H1 (cell line): ENCODE measurements at regions not wholly inside any gene's neighbourhood (a gene's known extent, or its start where the extent isn't known, plus 50 kb on each side); places are given as distances from the start of the nearest gene placed in this dataset.

ENCODE experiments used
- CTCF ChIA-PET: fragments of 300-600 bp; sonication (Branson Sonifier 250); formaldehyde crosslinking; loops from one replicate; lab custom pipeline; 2021; ENCODE audit not compliant: partially characterized antibody; lab: Charles Lee
- POLR2A ChIA-PET: fragments of 300-600 bp; sonication (Branson Sonifier 250); formaldehyde crosslinking; loops from one replicate; lab custom pipeline; 2021; ENCODE audit warnings: inconsistent platforms; ENCODE audit not compliant: partially characterized antibody; lab: Charles Lee
- DNase-seq, 2 experiments: peaks; one replicate each; pipeline versions ENCODE4 v3.0.0 to v3.0.0-alpha.2; 2010 to 2022; ENCODE audit warnings: low spot score in 2 of 2, low read depth in 1 of 2, mixed read lengths in 1 of 2
- FAIRE-seq: peaks from 2 replicates; lab custom pipeline; 2011; peaks lifted over from hg19 to GRCh38; lab: Jason Lieb, UNC
- H2AFZ ChIP-seq: 2 replicates; pipeline ENCODE4 v1.8.1; 2012; ENCODE audit warnings: low read length, inconsistent platforms
- H2AK5ac ChIP-seq: 2 replicates; pipeline ENCODE4 v1.6.1; 2013; ENCODE audit warnings: low read depth, low read length
- H2BK120ac ChIP-seq: replicated peaks from 2 replicates; pipeline ENCODE3; 2013; ENCODE audit warnings: low read depth, low read length, inconsistent platforms
- H2BK12ac ChIP-seq: 2 replicates; pipeline ENCODE4 v1.6.1; 2013; ENCODE audit warnings: low read depth, low read length
- H2BK15ac ChIP-seq: 2 replicates; pipeline ENCODE4 v1.6.1; 2013; ENCODE audit warnings: low read length
- H2BK20ac ChIP-seq: 2 replicates; pipeline ENCODE4 v1.6.1; 2013; ENCODE audit warnings: low read length
- H2BK5ac ChIP-seq: 2 replicates; pipeline ENCODE4 v1.6.1; 2013; ENCODE audit warnings: low read depth, low read length
- H3K14ac ChIP-seq: 2 replicates; pipeline ENCODE4 v1.6.1; 2013; ENCODE audit warnings: inconsistent platforms; ENCODE audit not compliant: insufficient read length
- H3K18ac ChIP-seq: 2 replicates; pipeline ENCODE4 v1.6.1; 2013; ENCODE audit warnings: low read length; ENCODE audit errors: extremely low read depth
- H3K23ac ChIP-seq: 2 replicates; pipeline ENCODE4 v1.6.1; 2013; ENCODE audit warnings: inconsistent platforms; ENCODE audit not compliant: insufficient read length
- H3K23me2 ChIP-seq: 2 replicates; pipeline ENCODE4 v1.6.1; 2013; ENCODE audit warnings: low read depth, low read length
- H3K27ac ChIP-seq: 2 replicates; pipeline ENCODE4 v1.6.1; 2011; ENCODE audit warnings: low read depth, low read length, inconsistent platforms
- H3K27me3 ChIP-seq, 4 experiments: replicated peaks in 1 of 4; 1 replicate in 1 of 4; 2 replicates in 3 of 4; pipeline versions ENCODE4 v1.6.1 to v1.8.1; 2011 to 2013; ENCODE audit warnings: low read length in 3 of 4, mild to moderate bottlenecking in 3 of 4, inconsistent platforms in 2 of 4, mixed read lengths in 2 of 4, moderate library complexity in 1 of 4; ENCODE audit not compliant: control insufficient read depth in 3 of 4, insufficient read depth in 3 of 4; ENCODE audit errors: extremely low read depth in 1 of 4
- H3K36me3 ChIP-seq, 4 experiments: 2 replicates each; pipeline versions ENCODE4 v1.6.1 to v1.8.1; 2011 to 2013; ENCODE audit warnings: mild to moderate bottlenecking in 4 of 4, low read length in 3 of 4, moderate library complexity in 2 of 4, control low read depth in 1 of 4, inconsistent platforms in 1 of 4; ENCODE audit not compliant: insufficient read depth in 4 of 4, control insufficient read depth in 2 of 4
- H3K4ac ChIP-seq: replicated peaks from 2 replicates; pipeline ENCODE3; 2013; ENCODE audit warnings: low read length, low read depth, mixed read lengths, inconsistent platforms; ENCODE audit not compliant: insufficient read length
- H3K4me1 ChIP-seq, 4 experiments: replicated peaks in 1 of 4; 1 replicate in 1 of 4; 2 replicates in 3 of 4; pipeline versions ENCODE4 v1.6.1 to v1.8.1; 2011 to 2013; ENCODE audit warnings: low read length in 3 of 4, inconsistent platforms in 2 of 4, mixed read lengths in 1 of 4; ENCODE audit not compliant: insufficient read depth in 4 of 4, control insufficient read depth in 3 of 4
- H3K4me2 ChIP-seq, 2 experiments: 2 replicates each; pipeline versions ENCODE4 v1.6.1 to v1.8.1; 2011 to 2013; ENCODE audit warnings: low read depth in 2 of 2, low read length in 2 of 2, control low read depth in 1 of 2, inconsistent platforms in 1 of 2, mild to moderate bottlenecking in 1 of 2; ENCODE audit not compliant: insufficient read depth in 1 of 2
- H3K4me3 ChIP-seq, 4 experiments: fragments of 200-600, 300-600 bp in 1 of 4; sonication (generic), shearing (Covaris generic), sonication (Bioruptor Twin) in 1 of 4; 2 replicates each; pipeline versions ENCODE4 v1.5.1 to v1.8.1; 2011 to 2016; ENCODE audit warnings: low read length in 4 of 4, low read depth in 3 of 4, control low read depth in 2 of 4, inconsistent platforms in 2 of 4, mild to moderate bottlenecking in 2 of 4, mixed read lengths in 1 of 4, moderate library complexity in 1 of 4; ENCODE audit not compliant: insufficient read depth in 2 of 4; ENCODE audit errors: extremely low read depth in 1 of 4
- H3K56ac ChIP-seq: replicated peaks from 2 replicates; pipeline ENCODE3; 2013; ENCODE audit warnings: low read depth, mild to moderate bottlenecking, mixed read lengths, low read length, inconsistent platforms; ENCODE audit not compliant: insufficient read length
- H3K79me1 ChIP-seq: 2 replicates; pipeline ENCODE4 v1.6.1; 2013; ENCODE audit warnings: low read depth, low read length, control low read depth
- H3K79me2 ChIP-seq, 2 experiments: 2 replicates each; pipeline versions ENCODE4 v1.6.1 to v1.8.1; 2012 to 2013; ENCODE audit warnings: low read length in 2 of 2, mild to moderate bottlenecking in 2 of 2, inconsistent platforms in 1 of 2; ENCODE audit not compliant: insufficient read depth in 2 of 2, control insufficient read depth in 1 of 2
- H3K9ac ChIP-seq, 4 experiments: replicated peaks in 1 of 4; 1 replicate in 1 of 4; 2 replicates in 3 of 4; pipeline versions ENCODE4 v1.6.1 to v1.8.1; 2011 to 2013; ENCODE audit warnings: low read depth in 3 of 4, low read length in 3 of 4, control low read depth in 2 of 4, mild to moderate bottlenecking in 2 of 4, moderate library complexity in 2 of 4, inconsistent platforms in 1 of 4; ENCODE audit errors: extremely low read depth in 1 of 4
- H3K9me3 ChIP-seq, 2 experiments: 2 replicates each; pipeline versions ENCODE4 v1.6.1 to v1.8.1; 2012 to 2013; ENCODE audit warnings: mild to moderate bottlenecking in 2 of 2, moderate library complexity in 2 of 2, control low read depth in 1 of 2, inconsistent platforms in 1 of 2, low read depth in 1 of 2, low read length in 1 of 2, mixed read lengths in 1 of 2; ENCODE audit not compliant: insufficient read depth in 2 of 2
- H4K20me1 ChIP-seq, 2 experiments: replicated peaks in 1 of 2; 2 replicates each; pipeline versions ENCODE3 to v1.8.1; 2011 to 2013; ENCODE audit warnings: inconsistent platforms in 2 of 2, low read length in 2 of 2, mild to moderate bottlenecking in 1 of 2; ENCODE audit not compliant: insufficient read depth in 2 of 2, control insufficient read depth in 1 of 2
- H4K5ac ChIP-seq: 2 replicates; pipeline ENCODE4 v1.6.1; 2013; ENCODE audit warnings: low read length, low read depth, mixed read lengths, inconsistent platforms; ENCODE audit not compliant: insufficient read length
- H4K8ac ChIP-seq: 2 replicates; pipeline ENCODE4 v1.8.0; 2013; ENCODE audit warnings: mild to moderate bottlenecking, moderate library complexity, low read length, inconsistent platforms; ENCODE audit not compliant: insufficient read depth; ENCODE audit errors: extremely low read depth
- H4K91ac ChIP-seq: replicated peaks from 2 replicates; pipeline ENCODE3; 2013; ENCODE audit warnings: low read length, mixed read lengths, inconsistent platforms; ENCODE audit not compliant: insufficient read length
- ASH2L ChIP-seq: fragments of 200-600, 300-600 bp; sonication (generic); IDR thresholded peaks from one replicate; pipeline ENCODE4 v1.7.1; 2017; ENCODE audit warnings: low read length
- CHD1 ChIP-seq: IDR thresholded peaks from 2 replicates; pipeline ENCODE4 v1.6.1; 2012; ENCODE audit warnings: low read depth, low read length, improper control_type of control experiment
- EGR1 ChIP-seq: IDR thresholded peaks from 2 replicates; pipeline ENCODE4 v1.6.1; 2011; ENCODE audit warnings: low read depth, low read length, borderline replicate concordance
- EP300 ChIP-seq, 2 experiments: IDR thresholded peaks; 1 replicate in 1 of 2; 2 replicates in 1 of 2; pipeline ENCODE4 v1.6.1; 2011 to 2012; ENCODE audit warnings: low read depth in 2 of 2, low read length in 2 of 2, mild to moderate bottlenecking in 2 of 2, borderline replicate concordance in 1 of 2, inconsistent platforms in 1 of 2, moderate library complexity in 1 of 2
- EZH2 ChIP-seq: fragments of 200-600 bp; sonication (generic); IDR thresholded peaks from 2 replicates; pipeline ENCODE4 v1.7.1; 2012; ENCODE audit warnings: low read depth, mild to moderate bottlenecking, moderate library complexity, low read length, inconsistent platforms; ENCODE audit not compliant: severe bottlenecking
- JUN ChIP-seq: IDR thresholded peaks from 2 replicates; pipeline ENCODE4 v1.6.1; 2011; ENCODE audit warnings: low read depth, mild to moderate bottlenecking, improper control_type of control experiment, low read length
- JUND ChIP-seq: IDR thresholded peaks from 2 replicates; pipeline ENCODE4 v1.6.1; 2011; ENCODE audit warnings: mild to moderate bottlenecking, improper control_type of control experiment, low read length
- KDM5A ChIP-seq: fragments of 200-600 bp; IDR thresholded peaks from 2 replicates; pipeline ENCODE4 v1.7.1; 2012; ENCODE audit warnings: mild to moderate bottlenecking, low read length, inconsistent platforms, mixed read lengths
- MAX ChIP-seq: IDR thresholded peaks from 2 replicates; pipeline ENCODE4 v1.6.1; 2012; ENCODE audit warnings: inconsistent platforms
- POLR2AphosphoS5 ChIP-seq: IDR thresholded peaks from 2 replicates; pipeline ENCODE4 v1.6.1; 2011; ENCODE audit warnings: low read depth, low read length
- SIX5 ChIP-seq: IDR thresholded peaks from 2 replicates; pipeline ENCODE4 v1.6.1; 2011; ENCODE audit warnings: mild to moderate bottlenecking, low read depth, low read length
- SP1 ChIP-seq: IDR thresholded peaks from 2 replicates; pipeline ENCODE4 v1.6.1; 2011; ENCODE audit warnings: low read depth, low read length
- WGBS, 2 experiments: shearing (Covaris generic) in 1 of 2; methylation state at CpG; one replicate each; pipeline versions ENCODE4 v1.1.6 to v1.1.7; 2013 to 2015; ENCODE audit warnings: low lambda C conversion rate in 2 of 2, mixed read lengths in 2 of 2, inconsistent platforms in 1 of 2, low coverage in 1 of 2, missing lambda C conversion rate in 1 of 2; ENCODE audit not compliant: insufficient replicate concordance in 2 of 2, insufficient coverage in 1 of 2, insufficient read length in 1 of 2; ENCODE audit errors: extremely low coverage in 1 of 2, missing lambda C conversion rate in 1 of 2; 5-methylcytosine and 5-hydroxymethylcytosine counted together
- TF ChIP-seq, protein P1 (sequence below): IDR thresholded peaks from 2 replicates; pipeline ENCODE4 v1.6.1; 2011; ENCODE audit warnings: low read length, improper control_type of control experiment
- TF ChIP-seq, protein P2 (sequence below): IDR thresholded peaks from 2 replicates; pipeline ENCODE4 v1.6.1; 2011; ENCODE audit warnings: low read depth, mild to moderate bottlenecking, low read length; ENCODE audit not compliant: insufficient read depth

DNA sequence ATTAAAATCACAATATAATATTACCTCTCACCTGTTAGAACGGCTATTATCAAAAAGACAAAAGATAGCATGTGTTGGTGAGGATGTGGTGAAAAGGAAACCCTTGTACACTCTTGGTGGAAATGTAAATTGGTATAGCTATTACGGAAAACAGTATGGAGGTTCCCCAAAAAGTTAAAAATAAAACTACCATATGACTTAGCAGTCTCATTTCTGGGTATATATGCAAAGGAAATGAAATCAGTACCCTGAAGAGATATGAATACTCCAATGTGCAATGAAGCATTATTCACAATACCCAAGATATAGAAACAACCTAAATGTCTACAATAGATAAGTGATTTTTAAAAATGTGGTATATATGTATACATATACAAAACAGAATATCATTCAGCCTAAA lies 199.9 kb downstream of the SNX18 start:
- H4K5ac ChIP-seq, result no peak overlapping the region
- no peaks in the 10 kb centered on the region for H3K36me3 ChIP-seq
- WGBS, 2 experiments, result 89% methylated on average over 2 of the region's 2 CpGs; no CpG with 5 or more reads in 1 of the 2 experiments
- H2AFZ ChIP-seq, result no peak overlapping the region
- H2BK12ac ChIP-seq, result no peak overlapping the region
- FAIRE-seq (no peak), DNase-seq (no peak)
- POLR2A ChIA-PET, result no interaction called here
- H3K56ac ChIP-seq, result no peak overlapping the region
- H2BK5ac ChIP-seq, result no peak overlapping the region
- no peak overlapping the region for H3K18ac ChIP-seq
- H3K4me1 ChIP-seq, result peaks cover 0 to 10% (median 6%) of the 10 kb centered on the region in 4 experiments; a peak in 5 of 7 replicates
- no peaks in the 10 kb centered on the region for H3K79me1 ChIP-seq
- no peak overlapping the region for H4K91ac ChIP-seq
- H3K9me3 ChIP-seq, result no peaks in the 10 kb centered on the region
- H2BK20ac ChIP-seq, result no peak overlapping the region
- no peak overlapping the region for H3K23ac ChIP-seq
- H3K23me2 ChIP-seq, result no peaks in the 10 kb centered on the region
- no peak for TF ChIP-seq JUN
- TF ChIP-seq EGR1, result no peak
- TF ChIP-seq POLR2AphosphoS5, result no peak
- TF ChIP-seq CHD1, result no peak
- TF ChIP-seq, protein P1, sequence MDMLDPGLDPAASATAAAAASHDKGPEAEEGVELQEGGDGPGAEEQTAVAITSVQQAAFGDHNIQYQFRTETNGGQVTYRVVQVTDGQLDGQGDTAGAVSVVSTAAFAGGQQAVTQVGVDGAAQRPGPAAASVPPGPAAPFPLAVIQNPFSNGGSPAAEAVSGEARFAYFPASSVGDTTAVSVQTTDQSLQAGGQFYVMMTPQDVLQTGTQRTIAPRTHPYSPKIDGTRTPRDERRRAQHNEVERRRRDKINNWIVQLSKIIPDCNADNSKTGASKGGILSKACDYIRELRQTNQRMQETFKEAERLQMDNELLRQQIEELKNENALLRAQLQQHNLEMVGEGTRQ, result no peak
- TF ChIP-seq SIX5, result no peak
- no peak for TF ChIP-seq KDM5A
- TF ChIP-seq JUND, result no peak
- no peak for TF ChIP-seq SP1
- no peak for TF ChIP-seq MAX
- no peak for TF ChIP-seq ASH2L
- no peak for TF ChIP-seq EP300 (IDR thresholded peaks at IDR 0.05; ENCODE audit: borderline replicate concordance in 1 of 2, low read depth in 2 of 2, low read length in 2 of 2)
- TF ChIP-seq EZH2, result no peak
- TF ChIP-seq, protein P2, sequence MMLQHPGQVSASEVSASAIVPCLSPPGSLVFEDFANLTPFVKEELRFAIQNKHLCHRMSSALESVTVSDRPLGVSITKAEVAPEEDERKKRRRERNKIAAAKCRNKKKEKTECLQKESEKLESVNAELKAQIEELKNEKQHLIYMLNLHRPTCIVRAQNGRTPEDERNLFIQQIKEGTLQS, result no peak
- no peaks in the 10 kb centered on the region for H4K20me1 ChIP-seq
- H3K27me3 ChIP-seq, result no peaks in the 10 kb centered on the region
- no peak overlapping the region for H2BK120ac ChIP-seq
- CTCF ChIA-PET, result no interaction called here
- H3K14ac ChIP-seq, result no peak overlapping the region
- H4K8ac ChIP-seq, result no peak overlapping the region
- H3K79me2 ChIP-seq, result no peaks in the 10 kb centered on the region
- no peak overlapping the region for H3K27ac ChIP-seq
- no peak overlapping the region for H3K4me3 ChIP-seq
- H3K4ac ChIP-seq, result no peak overlapping the region
- no peak overlapping the region for H3K9ac ChIP-seq
- H3K4me2 ChIP-seq, result no peak overlapping the region
- no peak overlapping the region for H2BK15ac ChIP-seq
- no peak overlapping the region for H2AK5ac ChIP-seq
